ENCODE measurements at regions not wholly inside any gene's neighbourhood (a gene's known extent, or its start where the extent isn't known, plus 50 kb on each side); places are given as distances from the start of the nearest gene placed in this dataset.
"Not testable (repeated sequence)": the region's sequence is repeated elsewhere in the genome, so short reads cannot be mapped to it uniquely, and the experiment has no call there.

DNA sequence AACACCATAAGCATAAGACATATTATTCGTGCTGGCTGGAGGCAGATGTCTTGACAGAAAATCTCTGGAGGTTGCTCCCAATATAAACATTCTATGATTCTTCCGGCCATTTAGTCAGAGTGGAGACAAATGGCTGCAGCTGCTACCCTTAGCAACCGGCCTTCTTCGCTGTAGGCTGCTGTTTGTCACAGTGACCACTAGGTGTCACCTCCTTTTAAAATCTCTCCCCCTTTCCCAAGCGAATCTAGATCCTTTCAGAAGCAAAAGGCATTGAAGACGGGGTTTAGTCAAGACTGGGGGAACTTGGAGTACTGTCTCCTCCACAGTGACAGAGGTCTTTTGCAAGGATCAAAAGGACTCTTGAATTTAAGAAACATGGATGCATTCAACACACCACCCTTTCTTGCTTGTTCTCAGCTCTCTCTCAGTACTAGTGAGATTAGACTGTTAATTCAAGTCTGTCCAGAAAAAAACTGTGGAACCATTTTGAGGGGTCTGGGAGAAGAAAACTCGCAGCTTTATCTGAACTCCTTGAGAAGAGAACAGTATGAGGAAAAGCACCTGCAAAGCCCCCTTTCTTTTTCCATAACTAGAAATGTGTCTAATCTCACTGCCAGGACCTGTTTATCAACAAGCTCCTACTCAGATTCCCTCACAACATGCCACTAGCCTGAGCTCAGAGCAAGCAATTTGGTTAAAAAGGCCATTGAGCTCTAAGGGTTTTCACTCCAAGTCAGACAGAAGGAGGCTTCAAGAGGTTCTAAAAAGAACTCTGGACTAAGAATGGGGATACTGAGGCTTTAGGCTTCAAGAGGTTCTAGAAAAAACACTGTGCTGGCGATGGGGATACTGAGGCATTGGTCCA is 408.3 kb upstream of the PLXNA2 start:
- peak; percentile 11 for DNase-seq

DNA sequence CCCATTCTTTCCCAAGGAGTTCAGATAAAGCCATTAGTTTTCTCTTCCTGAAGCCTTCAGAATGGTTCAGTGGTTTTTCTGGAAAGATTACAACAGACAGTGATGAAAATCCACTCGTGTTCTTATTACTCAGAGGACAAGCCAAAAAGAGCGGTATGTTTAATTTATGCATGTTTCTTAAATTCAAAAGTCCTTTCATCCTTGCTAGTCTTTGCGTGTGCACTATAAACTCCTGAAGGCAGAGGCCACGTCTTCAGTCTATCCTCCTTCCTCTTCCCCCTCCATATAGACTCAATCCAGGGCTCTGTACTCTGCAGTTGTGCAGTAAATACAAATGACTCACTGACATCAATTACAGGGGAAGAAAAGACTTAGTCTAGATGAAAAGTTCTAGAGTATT is 409.2 kb upstream of the PLXNA2 start:
- DNase-seq: no peak

DNA sequence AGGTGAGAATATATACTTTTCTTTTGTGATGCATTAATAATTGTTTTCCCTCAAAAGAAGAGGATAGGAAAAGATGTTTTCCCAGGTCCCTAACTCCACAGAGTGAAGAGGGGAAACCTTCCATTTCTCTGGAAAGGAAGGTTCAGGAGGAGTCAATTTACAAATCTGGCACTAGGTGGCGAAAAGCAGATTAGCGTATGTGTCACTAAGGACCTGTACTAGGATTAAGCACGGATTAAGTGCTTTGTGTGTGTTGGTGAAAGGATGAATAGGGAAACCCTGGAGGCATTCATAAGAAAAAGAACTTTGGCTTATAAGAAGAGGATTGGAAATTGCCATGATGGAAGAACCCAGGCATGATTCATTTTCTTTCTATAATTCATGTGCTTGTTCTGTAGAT is 410.1 kb upstream of the PLXNA2 start:
- DNase-seq: no peak

DNA sequence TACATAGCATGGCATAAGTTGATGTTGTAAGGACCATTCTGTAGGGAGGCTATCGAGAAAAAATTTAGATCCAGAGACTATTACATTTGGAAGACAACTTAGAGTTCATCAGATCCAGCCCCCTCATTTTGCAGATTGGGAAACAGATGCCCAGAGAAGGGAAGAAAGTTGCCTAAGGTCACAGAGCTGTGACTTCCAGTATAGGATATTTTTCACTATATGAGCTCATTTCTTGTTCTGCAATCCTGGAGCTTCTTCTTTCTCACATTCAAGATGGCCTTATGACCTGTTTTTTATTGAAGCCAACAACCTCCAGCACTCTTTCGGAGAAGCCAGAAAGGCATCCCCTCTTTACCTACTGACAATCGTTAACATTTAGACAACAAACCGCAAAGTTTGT is 421.8 kb upstream of the PLXNA2 start:
- DNase-seq: no peak

DNA sequence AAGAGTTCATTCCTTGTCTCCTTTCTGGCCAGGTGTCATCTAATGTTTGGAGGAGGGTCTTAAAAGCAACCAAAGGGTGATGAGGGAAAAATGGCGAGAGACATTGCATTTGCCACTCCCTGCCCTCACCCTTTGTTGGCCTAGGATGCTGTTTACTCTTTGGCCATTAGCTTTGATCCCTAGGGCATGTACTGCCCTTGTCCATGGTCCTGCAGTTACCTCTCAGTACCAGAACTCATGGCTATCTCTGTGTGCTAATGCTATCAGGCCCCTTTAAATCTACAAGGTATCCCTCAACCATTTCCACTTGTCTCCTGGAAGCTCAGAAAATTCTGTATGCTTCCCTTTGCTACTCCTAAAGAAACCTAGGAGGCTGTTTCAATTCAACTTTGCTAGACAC is 424.8 kb upstream of the PLXNA2 start:
- no peak for DNase-seq

DNA sequence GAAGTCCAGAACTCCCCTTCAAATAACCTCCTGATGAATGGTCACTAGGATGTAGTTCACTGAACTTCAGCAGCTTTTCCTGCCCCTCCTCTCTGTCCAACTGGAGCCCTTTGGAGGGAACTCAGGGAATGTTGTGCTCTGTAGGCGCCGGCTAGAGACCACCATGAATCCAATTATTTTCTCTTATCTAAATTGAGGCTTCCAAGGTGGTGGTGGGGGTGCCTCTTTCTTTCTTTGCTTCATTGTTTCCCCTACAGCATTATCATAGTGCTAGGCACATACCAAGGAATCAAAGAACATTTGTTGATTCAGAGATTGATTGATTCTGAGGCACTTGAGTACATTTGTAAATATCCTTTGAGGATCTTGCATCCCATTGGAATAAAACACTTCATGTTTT is 426.6 kb upstream of the PLXNA2 start:
- DNase-seq: no peak

DNA sequence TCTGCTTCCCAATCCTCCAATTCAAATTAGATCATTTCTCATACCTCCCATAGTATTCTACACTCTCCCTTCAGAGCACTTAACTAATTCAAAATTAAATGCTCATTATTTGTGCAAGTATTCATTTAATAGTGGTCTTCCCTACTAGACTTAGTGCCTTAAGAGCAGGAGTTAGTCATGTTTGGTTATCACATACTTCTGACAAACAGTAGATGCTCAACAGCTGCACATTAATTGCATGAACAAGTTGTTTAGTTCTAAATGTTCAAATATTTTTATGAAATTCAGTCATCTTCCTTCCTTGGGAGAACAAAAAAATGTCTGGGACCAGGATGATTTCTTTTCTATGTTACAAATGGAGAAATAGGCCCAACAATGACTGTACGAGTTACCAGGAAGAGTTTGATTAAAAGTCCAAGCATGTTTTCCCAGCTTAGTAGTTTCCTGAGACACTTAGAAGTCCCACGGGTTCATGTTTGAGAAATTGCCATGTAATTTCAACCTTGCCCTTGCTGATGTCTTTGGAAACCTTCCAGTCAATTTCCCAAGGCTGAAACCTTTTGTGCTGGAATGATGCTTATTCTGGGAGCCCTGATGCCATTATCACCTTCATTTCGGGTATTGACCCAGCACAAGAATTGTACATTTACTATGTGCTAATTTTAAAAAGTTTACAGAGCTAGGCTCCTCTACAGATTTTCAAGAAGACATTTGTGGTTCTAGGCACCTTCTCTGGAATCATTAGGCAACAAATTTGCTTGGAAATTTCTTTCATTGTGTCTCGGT is 437.9 kb upstream of the PLXNA2 start:
- DNase-seq: no peak

DNA sequence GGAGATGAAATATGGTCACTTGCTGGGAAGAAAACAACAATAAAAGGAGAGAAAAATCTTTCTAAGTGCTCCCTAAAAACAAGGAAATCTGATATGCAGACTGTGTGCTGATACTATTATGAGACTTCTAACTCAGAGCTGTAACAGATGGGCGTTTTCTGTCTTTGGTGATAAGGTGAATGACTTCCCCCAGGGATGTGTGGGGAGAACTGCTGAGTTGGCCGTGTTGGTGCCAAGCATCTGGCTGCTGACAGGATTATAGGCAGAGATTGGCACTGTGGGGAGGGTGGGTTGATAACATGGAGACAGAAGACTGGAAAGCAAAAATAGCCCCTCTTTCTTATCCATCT is 438.5 kb upstream of the PLXNA2 start:
- DNase-seq: no peak

DNA sequence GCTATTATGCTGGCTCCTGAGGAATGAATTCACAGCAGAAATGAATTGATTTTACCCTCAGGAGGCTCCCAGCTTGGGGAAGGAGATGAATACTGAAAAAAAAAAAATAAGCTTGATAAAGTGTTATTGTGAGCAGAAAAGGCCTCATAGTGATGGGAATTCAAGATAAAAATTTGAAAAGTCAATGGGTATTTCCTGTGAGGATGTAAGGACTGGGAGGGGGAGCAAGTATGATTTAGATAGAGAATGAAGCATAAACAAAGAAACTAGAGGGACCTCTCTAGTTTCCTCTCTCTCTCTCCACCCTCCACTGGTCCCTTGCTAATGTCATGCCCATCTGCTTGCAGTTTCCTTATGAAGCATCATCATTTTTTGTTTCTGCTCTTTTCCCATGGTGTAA is 439.0 kb upstream of the PLXNA2 start:
- no peak for DNase-seq

DNA sequence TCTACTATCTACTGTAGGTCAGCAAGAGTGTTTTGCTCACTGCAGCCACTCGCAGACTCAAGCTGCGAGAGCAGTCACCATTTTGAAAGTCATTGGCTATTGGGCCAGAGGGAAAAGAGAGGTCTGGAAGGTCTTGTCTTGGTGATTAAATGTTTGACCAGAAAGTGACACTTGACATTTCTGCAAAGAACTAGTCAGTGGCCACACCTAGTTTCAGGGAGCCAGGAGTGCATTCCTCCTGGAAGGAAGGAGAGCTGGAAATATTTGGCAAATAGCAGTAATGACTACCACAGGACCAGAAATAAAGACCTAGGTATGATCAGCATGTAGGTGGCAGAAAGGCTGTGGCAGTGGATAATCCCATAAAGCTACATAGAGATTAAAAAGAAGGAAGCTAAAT is 440.0 kb upstream of the PLXNA2 start:
- DNase-seq: no peak

DNA sequence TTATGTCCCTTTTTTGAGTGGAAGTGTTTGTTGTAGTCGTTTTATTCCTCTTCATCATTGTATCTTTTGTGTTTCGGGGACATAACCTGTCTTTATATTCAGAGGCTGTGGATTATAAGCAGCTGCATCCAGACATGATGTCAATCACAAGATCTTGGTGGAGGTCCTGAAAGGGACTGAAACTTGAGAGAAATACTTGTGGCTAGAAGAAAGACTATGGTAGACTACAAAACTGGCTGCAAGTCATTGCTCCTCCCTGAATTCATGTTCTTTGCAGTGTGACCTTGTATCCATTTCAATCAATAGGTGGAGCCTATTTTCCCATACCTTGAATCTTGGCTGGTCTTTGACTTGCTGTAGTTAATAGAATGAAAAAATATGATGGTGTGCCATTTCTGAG is 442.4 kb upstream of the PLXNA2 start:
- DNase-seq: no peak

DNA sequence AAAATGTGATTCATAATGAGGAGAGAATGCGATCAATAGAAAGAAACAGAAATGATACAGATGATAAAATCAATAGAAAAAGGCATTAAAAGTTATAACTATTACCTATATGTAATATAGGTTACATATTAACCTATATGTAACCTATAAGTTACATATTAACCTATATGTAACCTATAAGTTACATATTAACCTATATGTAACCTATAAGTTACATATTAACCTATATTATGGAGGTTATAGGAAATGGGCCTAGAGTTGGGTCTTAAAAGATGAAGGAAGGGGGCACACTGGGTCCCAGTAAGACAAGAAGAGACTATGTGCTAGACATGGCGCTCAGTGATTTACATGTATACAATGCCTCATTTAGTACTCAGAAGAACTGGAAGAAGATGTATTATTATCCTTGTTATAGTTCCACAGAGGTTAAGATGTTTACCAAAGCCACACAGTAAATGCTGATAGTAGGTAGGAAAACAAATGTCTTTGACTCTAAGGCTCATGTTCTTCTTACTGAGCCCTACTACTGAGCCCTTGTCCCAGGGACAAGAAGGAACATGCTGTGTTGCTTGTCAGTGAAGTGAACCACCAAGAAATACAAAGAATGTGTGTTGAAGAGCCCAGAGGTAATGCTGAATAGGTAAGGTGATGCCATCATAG is 444.6 kb upstream of the PLXNA2 start:
- no peak for DNase-seq

DNA sequence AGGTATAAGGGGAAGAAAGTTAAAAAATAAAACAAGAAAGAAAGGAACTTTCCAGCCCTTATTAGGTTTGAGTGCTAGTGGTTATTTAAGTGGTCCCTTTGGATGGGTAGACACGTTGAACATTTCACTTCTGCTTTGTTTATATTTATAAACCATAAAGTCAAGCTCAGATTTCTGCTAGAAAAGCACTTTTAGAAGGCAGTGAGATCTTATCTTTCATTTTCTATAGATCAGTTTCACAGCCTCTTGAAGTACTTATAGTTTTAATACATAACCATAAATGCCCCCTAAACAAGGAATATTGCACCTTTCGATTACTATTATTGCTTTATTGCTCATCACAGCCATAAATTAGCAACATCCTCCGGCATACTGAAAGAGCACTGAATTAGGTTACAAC is 446.8 kb upstream of the PLXNA2 start:
- no peak for DNase-seq

DNA sequence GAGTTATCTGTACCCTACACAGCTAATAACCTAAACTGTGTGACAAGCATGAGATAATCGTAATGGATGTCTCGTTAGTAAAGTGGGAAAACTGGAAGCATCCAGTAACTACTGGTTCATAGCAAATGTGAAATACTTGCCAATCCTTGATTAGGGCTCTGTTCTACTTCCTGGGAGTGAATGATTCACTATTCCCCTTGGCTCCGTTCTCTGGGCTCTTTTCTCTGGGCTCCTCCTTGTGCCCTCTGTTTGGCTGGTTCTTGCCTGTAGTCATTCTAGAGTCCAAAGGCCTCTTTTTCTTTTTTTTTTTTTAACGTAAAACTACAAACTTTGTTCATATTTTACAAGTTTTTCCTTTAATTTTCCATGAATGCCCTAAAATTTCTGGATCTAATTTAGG is 465.8 kb upstream of the PLXNA2 start:
- no peak for DNase-seq

DNA sequence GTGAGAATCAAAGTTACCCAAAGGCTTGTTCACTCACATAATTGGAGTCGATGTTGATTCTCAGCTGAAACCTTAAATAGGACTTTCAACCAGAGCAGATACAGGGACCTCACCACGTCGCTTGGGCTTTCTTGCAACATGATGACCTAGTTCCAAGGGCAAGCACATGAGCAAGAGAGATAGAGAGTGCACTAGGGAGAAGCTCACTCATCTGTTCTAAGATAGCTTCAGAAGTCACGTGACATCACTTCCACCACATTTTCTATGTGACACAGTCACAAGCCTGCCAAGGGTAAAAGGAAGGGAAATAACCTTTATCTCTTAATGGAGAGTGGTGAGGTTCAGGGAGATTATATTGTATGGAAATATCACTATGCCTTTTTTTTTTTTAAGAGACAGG is 470.1 kb upstream of the PLXNA2 start:
- no peak for DNase-seq

DNA sequence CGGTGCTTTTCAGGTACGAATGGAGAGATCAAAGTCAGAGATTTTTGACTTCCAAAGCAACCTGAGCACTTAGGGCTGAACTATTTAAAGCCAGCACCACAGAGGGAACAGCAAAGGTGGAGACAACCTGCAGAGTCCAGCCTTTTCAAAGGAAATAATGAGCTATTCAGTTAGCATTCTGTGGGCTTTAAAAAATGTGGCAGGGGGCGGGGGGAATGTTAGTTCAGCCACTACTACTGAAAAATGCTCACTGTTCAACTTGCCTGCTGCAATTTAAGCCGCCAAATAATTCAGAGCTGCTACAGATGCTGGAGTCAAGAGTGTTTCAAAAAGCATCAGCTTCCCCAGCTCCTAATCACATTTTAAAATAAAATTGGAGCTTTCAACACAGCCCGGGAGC is 473.3 kb upstream of the PLXNA2 start:
- no peak for DNase-seq

DNA sequence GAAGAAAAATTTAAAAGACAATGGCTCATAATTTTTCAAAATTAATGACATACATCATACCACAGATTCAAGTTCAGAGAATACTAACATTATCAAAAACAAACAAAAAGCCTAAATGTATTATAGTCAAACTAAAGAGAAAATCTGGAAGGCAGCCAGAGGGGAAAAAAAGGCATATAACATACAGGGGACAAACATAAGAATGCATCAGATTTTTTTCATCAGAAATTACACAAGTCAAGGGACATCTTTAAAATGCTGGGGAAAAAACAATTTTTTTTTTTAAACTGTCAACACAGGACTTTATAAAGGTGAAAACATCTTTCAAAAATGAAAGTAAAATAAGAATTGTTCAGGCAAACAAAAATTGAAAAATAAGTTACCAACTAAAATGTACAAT is 478.4 kb upstream of the PLXNA2 start:
- DNase-seq: no peak

DNA sequence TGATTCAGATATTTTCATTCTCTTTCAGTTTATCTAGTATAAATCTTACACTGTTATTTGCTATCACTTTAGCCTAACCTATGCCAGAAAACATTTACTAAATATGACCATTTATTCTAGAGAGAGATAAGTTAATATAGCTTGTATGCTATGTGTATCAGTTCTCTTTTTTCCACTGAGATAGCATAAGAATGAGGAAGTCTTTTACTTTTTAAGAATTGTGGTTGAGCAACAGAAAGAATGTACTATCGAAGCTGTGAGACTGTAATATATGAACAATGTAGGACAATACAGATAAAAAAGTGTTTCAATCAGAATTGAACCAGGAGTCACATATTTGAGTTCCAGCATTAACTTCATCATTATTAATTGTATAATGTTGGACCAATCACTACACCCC is 479.9 kb upstream of the PLXNA2 start:
- no peak for DNase-seq

DNA sequence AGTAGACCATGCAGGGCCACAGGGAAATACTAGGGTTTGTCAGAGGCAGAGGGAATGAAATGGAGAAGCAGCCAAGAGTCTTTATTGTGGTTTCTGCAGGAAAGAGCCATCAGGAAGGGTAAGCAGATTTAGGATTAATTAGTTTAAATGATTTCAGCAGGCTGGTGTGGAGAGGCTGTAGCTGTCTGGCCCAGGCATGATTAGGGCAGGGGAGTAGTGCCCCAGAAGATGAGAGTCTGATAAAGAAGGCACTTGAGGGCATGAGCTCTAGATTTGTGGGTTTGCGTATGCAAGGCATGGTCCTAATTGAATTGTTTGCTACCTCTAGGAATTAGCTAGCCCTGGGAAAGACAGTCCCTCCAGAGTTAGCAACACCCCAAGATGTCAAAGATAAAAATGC is 484.6 kb upstream of the PLXNA2 start:
- DNase-seq: no peak

DNA sequence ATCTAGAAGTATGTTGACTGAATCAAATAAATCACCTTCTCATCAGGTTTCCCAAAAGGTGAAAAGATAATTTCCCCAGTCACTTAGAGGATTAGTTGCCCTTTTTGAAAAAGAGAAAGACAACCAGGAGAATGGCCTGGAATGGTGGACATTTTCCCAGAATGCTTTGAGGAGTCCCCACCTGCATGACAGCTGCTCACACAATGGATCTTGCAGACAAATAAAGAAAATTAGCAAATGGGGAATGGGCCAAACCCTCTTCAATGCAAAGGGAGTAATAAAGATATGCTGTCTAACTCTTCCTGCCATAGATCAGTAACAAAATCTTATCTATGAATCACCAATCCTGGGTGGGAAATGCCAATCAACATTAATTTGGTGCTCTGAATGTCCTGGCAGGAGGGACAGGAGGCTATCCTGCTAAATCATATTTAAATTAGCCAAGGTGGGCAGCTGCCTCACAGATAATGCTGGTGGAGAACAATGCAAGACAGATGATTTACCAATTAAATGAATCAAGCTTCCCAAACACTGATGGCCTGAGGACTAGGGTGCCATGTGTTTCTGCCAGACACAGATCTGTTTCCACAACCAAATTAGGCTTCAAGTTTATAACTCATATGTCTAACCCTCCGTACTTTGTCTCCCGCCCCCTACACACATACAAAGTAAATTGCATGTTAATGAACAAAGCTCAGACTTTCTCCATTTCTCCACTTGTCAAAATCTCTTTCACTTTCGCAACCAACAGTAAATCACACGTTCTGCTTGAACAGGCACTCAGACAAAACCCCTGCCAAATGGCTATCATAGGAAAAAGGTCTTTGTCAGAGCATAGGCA is 488.0 kb upstream of the PLXNA2 start:
- DNase-seq: no peak

DNA sequence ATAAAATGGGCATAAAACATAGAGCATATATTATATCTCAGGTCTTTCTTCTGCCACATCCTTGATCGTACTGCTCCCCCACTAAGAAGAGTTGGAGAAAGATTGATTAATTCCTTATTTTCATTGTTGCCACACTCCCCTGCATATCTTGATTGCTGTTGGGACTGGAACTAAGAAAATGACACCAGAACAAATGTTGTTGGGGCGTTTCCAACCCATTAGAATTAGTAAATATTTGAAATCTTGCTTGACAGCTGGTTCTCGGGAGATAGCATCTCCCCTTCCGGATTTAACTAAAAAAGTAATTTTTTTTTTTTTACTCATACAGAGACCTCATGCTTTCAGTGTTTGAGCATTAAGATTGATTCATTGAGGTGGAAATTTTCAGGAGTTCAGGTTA is 493.0 kb upstream of the PLXNA2 start:
- no peak for DNase-seq

DNA sequence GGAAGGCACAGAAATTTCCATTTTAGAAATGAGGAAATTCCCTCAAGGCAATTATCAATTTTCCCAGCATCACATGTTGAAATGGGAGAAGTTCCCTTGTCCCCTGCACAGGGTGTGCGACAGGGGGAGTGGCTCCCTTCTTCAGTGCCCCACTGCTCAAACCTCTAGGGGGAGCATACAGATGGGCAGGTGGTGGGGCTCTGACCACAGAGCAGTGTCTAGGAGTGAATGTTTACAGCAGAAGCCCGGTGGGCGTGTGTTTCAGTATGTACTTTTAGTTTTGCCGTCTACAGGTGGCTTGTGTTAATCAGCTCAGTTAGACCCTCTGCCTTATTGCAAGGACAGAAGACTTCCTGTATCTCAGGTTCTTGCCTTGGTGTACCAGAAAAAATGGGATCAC is 493.7 kb upstream of the PLXNA2 start:
- DNase-seq: no peak

DNA sequence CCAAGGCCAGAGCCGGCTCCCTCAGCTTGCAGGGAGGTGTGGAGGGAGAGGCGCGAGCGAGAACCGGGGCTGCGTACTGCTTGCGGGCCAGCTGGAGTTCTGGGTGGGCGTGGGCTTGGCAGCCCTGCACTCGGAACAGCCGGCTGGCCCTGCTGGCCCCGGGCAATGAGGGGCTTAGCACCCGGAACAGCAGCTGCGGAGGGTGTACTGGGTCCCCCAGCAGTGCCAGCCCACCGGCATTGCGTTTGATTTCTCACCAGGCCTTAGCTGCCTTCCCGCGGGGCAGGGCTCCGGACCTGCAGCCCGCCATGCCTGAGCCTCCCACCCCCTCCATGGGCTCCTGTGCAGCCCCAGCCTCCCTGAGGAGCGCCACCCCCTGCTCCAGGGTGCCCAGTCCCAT is 495.5 kb upstream of the PLXNA2 start:
- DNase-seq: not testable (repeated sequence)
